GM12892 (cell line): ENCODE measurements at regions not wholly inside any gene's neighbourhood (a gene's known extent, or its start where the extent isn't known, plus 50 kb on each side); places are given as distances from the start of the nearest gene placed in this dataset.

Experiments
- DNase-seq: peaks from one replicate; pipeline ENCODE4 v3.0.0; 2011; ENCODE audit not compliant: insufficient read length
- FAIRE-seq: peaks from 2 replicates; lab custom pipeline; 2011; peaks lifted over from hg19 to GRCh38; lab: Jason Lieb, UNC
- POLR2A ChIP-seq: IDR thresholded peaks from 2 replicates; pipeline ENCODE4 v1.6.1; 2011; ENCODE audit warnings: low read depth, low read length, control low read depth
- POLR2AphosphoS5 ChIP-seq: IDR thresholded peaks from 2 replicates; pipeline ENCODE4 v1.6.1; 2011; ENCODE audit warnings: low read depth, low read length, control low read depth
- TAF1 ChIP-seq: IDR thresholded peaks from 2 replicates; pipeline ENCODE4 v1.6.1; 2011; ENCODE audit warnings: low read depth, mild to moderate bottlenecking, control low read depth, low read length, borderline replicate concordance

DNA sequence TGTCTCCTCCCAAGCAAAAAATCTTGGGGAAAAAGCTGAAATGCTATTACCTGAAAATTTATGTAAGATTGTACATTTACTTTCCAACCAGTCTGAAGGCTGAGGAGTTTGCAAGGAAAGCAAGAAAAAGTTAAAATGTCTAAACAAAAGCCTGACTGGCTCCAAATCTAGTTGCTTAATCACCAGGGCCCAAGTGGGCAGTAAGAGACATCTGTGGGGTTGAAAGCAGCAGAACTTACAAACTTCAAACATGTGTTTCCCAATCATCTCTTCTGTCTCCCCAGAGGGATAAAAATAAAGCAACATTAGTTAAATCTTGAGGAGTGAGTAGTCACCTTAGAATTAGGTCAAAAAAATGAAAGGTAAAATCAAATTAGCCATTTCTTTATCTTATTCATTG is 98.6 kb downstream of the OGFRL1 start:
- FAIRE-seq (no peak), DNase-seq (no peak)
- TF ChIP-seq POLR2AphosphoS5 = no peak
- no peak for TF ChIP-seq TAF1
- TF ChIP-seq POLR2A = no peak

DNA sequence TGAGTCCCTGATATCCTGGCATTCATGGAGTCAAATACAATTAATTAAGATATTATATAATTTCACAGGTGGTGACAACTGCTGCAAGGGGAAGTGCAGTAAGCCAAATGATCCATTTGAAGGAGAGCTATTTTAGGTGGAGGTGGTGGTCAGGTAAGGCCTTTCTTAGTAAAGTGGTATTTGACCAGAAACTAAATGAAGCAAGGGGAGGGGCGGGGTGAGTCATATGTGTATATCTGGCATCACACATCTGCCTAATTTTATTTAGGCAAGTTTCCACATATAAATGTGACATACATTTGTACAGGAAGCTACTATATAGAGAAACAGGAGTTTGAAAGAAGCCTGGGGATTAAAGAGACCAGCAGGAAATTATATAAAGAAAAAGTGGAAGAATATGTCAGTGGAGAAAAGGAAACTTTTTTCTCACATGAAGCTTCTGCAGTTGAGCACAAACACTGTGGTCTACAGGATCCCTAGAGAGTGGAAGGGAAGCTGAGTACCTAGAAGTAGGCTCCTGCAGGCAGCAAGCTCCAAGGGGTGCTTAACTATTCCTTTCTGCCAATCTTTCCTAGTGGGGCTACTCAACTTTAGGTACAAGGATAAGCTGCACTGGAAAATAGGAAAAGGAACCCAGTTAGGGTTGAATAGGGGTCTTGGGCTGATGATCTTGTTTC is 99.6 kb downstream of the OGFRL1 start:
- TF ChIP-seq TAF1 (no peak), POLR2AphosphoS5 (no peak)
- FAIRE-seq (no peak), DNase-seq (no peak)

DNA sequence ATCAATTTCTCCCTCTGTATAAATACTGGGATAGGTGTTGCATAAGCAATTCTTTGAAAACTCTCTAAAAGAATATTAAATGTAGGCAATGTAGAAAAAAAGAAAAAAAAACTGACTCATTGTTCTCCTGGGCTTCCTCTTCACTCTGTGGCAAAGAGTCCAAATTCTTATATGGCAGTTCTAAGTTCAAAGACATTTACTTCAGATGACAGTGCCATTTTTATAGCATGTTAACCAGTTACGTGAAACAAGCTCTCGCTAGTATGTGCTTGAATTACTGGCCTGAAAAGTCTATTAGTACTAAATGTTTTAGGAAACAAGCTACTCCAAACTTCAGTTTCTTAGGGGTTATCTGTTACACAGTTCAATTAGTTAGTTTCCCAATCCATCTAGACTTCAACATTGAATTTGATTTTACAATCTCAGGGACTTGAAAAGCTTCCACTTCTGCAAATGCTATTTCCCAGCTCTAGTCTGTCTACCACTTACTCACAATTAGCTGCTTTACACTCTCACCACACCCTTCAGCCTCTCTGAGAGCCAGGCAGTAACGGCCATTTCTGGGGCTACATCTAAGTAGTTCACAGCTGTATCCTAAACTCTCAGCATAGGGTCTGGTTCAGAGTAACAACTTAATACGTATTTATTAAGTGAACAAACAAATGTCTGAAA is 100.4 kb downstream of the OGFRL1 start:
- DNase-seq (no peak), FAIRE-seq (no peak)
- TF ChIP-seq POLR2AphosphoS5 = no peak
- TF ChIP-seq TAF1 = no peak
- no peak for TF ChIP-seq POLR2A

DNA sequence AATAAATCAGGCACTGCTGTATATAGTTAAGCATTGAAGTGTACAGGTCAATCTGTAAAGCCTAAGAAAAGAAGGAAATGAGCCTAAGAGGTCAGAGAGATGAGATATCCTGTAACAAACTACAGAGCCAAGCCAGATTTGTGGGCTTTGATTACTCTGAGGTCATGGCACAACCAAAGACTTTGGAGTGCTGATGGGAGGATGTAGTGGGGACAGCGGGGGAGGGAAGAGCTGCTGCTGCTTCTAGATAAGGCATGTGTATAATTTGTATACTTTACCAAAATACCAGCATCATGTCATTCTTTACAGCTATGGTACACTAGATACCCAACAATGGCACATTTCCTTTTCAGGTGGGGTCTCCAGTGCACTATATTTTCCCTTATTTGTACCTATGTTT is 102.5 kb downstream of the OGFRL1 start:
- FAIRE-seq (no peak), DNase-seq (no peak)
- TF ChIP-seq POLR2A (no peak), POLR2AphosphoS5 (no peak), TAF1 (no peak)

DNA sequence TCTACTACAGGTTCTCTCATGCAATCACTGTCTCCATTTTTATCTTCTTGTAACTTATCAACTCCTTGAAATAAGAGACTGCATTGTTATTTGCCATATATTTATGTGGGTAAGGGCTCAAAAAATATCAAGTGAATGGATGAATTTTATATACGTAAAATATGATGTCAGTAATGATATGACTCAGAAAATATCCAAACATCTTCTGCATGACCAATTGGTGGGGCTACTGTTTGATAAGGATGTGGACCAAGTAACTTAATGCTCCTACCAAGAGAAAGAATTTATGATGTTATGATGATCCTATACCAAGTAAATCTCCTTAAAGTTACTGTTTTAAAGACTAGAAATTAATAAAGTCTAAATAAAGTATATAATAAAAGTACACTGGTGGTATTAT is 103.7 kb downstream of the OGFRL1 start:
- TF ChIP-seq TAF1 (no peak), POLR2A (no peak), POLR2AphosphoS5 (no peak)
- DNase-seq (no peak), FAIRE-seq (no peak)

DNA sequence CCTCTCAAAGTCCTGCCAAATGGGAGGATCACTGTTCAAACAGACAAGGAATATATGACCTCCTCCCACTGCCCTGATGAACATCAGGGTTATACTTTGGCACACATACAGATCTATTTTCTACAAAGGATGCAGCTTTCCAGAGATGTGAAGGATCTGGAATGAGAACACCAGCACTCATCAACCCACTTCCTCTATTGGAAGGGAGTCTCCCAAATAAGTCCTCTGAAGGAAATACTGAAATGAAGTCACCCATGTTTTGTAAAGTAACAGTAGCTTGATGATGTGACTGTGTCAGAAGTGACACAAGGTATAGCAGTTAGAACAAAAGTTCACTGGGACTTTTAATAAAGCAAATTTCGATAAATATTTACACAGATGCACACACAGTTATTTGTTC is 104.9 kb downstream of the OGFRL1 start:
- TF ChIP-seq POLR2AphosphoS5 (no peak), TAF1 (no peak), POLR2A (no peak)
- DNase-seq = no peak
- no peak for FAIRE-seq

DNA sequence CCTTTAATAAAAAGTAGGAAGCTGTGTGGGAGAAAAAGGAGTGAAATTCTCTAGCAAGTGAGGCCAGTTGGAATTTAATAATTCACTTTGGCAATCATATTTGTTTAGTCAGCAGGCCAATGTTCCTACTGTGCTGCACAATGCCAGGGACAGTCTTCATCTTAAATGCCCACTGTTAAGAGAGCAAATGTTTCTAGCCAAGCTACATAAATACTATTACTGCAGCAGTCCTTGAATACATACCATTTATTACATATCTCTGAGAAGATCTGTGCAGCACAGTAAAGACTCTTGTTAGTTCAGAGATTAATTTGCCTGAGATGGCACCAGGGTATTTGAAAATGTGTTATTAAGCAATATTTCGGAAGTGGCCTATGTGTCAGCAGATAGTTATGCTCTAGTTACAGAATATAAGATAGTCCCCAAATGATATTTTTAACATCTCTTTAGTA is 105.4 kb downstream of the OGFRL1 start:
- no peak for FAIRE-seq
- TF ChIP-seq POLR2A (no peak), POLR2AphosphoS5 (no peak), TAF1 (no peak)
- no peak for DNase-seq

DNA sequence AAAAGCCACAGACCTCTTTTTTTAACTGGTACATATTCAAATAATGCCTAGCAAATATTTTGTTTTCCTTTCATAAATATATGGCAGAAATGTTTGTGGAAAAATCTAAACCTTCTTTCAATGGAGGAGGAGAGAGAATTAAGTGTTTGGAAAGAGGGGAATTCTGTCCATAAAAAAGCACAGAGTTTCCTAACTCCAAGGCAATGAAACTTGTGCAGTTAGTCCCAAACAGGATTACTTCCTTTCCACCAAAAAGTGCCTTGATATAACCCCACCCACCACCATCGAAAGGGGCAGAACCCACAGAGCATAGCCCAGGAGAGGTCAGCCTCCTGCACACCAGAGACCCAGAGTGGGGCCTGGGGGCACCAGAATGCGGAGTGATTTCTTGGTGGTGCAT is 106.3 kb downstream of the OGFRL1 start:
- DNase-seq (no peak), FAIRE-seq (no peak)
- TF ChIP-seq TAF1 = no peak

DNA sequence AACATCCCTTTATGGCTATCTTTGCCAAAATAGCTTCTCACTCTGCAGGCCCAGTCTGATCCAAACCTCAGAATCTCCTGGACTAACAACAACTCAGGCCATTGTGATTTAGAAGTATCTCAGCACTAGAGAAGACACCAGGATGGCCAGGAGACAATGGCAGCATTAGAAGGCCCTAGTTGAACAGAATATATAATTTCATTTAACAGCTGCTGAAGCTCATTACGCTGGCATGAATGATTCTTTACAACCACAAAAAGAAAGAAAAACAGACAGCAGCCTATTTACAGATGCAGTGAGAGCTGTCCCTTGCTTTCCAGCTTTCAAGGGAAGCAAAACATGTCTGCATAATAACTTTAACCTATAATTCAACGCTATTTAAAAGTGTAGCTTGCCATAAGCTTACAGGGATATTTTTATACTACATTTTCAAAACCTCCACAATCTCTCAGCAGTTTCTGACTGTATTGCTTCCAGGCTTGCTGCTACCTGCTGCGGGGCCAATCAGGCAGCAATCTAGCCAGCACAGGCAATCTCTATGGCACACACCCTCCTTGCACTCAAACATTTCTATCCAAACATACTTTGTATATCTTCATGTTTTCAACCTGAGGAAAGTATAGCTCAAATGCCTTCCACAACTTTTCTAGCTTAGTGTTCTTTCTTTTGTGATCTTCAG is 107.3 kb downstream of the OGFRL1 start:
- TF ChIP-seq POLR2A = no peak
- no peak for TF ChIP-seq TAF1
- no peak for TF ChIP-seq POLR2AphosphoS5
- FAIRE-seq (no peak), DNase-seq (no peak)

DNA sequence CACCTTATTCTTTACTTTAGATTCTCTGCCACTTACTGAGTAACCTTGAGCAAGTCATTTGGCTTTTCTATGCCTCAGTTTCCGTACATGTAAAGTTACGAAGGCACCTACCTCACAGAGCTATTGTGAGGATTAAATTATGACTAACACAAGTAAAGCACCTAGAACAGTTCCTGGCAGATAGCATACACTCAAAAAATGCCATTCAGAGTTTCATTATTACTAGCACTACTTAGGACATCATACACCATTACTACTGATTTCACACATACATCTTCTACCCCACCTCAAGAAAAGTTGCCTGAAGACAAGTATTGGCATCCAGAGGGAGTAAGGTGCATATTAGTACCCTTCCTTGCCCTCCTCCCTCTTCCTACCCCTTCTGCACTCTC is 107.8 kb downstream of the OGFRL1 start:
- peak; percentile 81 for FAIRE-seq
- TF ChIP-seq POLR2A (no peak), TAF1 (no peak), POLR2AphosphoS5 (no peak)

DNA sequence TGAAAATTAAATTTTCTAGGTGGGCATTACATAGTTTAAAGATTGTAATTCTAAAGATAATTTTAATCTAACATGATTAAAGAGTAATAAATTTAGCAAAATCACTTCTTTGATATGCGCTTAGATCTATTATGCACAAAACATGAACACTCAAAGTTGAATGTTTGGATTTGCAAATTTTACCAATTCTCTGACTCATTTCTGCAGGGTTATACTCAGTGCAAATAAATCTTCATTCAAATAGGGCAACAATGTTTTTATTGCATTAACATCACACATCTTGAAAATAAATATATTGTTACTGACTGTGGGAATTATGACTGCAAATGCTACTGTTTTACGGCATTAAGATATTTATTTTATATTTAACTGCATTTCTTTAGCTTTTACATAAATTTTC is 110.7 kb downstream of the OGFRL1 start:
- no peak for FAIRE-seq
- no peak for TF ChIP-seq POLR2A
- no peak for TF ChIP-seq POLR2AphosphoS5
- no peak for TF ChIP-seq TAF1
- DNase-seq = no peak

More for the DNA sequence above, 107.8 kb downstream of the OGFRL1 start:
- no peak for DNase-seq

DNA sequence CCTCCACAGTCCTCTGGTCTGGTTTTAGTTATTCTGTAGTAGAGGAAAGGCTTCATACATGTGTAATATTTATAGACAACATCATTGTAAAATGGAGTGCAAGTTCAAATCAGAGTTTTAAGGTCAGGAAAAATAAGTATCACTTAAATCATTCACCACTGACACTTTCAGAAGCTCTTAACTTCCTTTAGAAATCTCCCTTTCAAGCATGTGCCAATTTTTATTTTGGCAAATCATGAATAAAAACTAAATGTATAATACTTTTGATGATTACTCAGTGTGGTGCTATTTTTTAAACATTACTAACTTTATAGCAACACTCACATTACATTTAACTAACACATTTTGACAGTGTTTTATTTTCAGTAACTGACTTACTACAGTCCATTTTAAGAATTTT is 112.2 kb downstream of the OGFRL1 start:
- TF ChIP-seq POLR2A (no peak), TAF1 (no peak), POLR2AphosphoS5 (no peak)
- DNase-seq = no peak
- no peak for FAIRE-seq
